ENCODE measurements at regions not wholly inside any gene's neighbourhood (a gene's known extent, or its start where the extent isn't known, plus 50 kb on each side); places are given as distances from the start of the nearest gene placed in this dataset.

GRCh38 chr1:232474826-232475225 lies 155.1 kb downstream of the SIPA1L2 start:
- DNase-seq: no peak

GRCh38 chr1:232473900-232474299 lies 156.0 kb downstream of the SIPA1L2 start:
- DNase-seq: no peak

GRCh38 chr1:232473324-232473723 lies 156.6 kb downstream of the SIPA1L2 start:
- no peak for DNase-seq

- DNase-seq: no peak
Observed at GRCh38 chr1:232472485-232473041, 157.4 kb downstream of the SIPA1L2 start.

GRCh38 chr1:232471250-232471649 lies 158.7 kb downstream of the SIPA1L2 start:
- no peak for DNase-seq

- DNase-seq: no peak
Observed at GRCh38 chr1:232470711-232471110, 159.2 kb downstream of the SIPA1L2 start.

GRCh38 chr1:232468249-232468648 lies 161.7 kb downstream of the SIPA1L2 start:
- DNase-seq: no peak

- no peak for DNase-seq
Observed at GRCh38 chr1:232467073-232467760, 162.7 kb downstream of the SIPA1L2 start.

GRCh38 chr1:232464325-232464724 lies 165.6 kb downstream of the SIPA1L2 start:
- DNase-seq: no peak

- DNase-seq: no peak
Observed at GRCh38 chr1:232463225-232463624, 166.7 kb downstream of the SIPA1L2 start.

GRCh38 chr1:232462213-232462612 lies 167.7 kb downstream of the SIPA1L2 start:
- DNase-seq: no peak

- DNase-seq: no peak
Observed at GRCh38 chr1:232459826-232460225, 170.1 kb downstream of the SIPA1L2 start.

GRCh38 chr1:232459087-232459486 lies 170.8 kb downstream of the SIPA1L2 start:
- DNase-seq: no peak

- no peak for DNase-seq
Observed at GRCh38 chr1:232457595-232457994, 172.3 kb downstream of the SIPA1L2 start.

GRCh38 chr1:232456714-232457113 lies 173.2 kb downstream of the SIPA1L2 start:
- no peak for DNase-seq

- DNase-seq: no peak
Observed at GRCh38 chr1:232454227-232454886, 175.6 kb downstream of the SIPA1L2 start.

- DNase-seq: no peak
Observed at GRCh38 chr1:232452736-232453440, 177.0 kb downstream of the SIPA1L2 start.

GRCh38 chr1:232452117-232452516 lies 177.8 kb downstream of the SIPA1L2 start:
- no peak for DNase-seq

- no peak for DNase-seq
Observed at GRCh38 chr1:232451506-232451905, 178.4 kb downstream of the SIPA1L2 start.

- DNase-seq: no peak
Observed at GRCh38 chr1:232450615-232451014, 179.3 kb downstream of the SIPA1L2 start.

GRCh38 chr1:232447125-232447524 lies 182.8 kb downstream of the SIPA1L2 start:
- DNase-seq: no peak

GRCh38 chr1:232445361-232446106 lies 184.4 kb downstream of the SIPA1L2 start:
- no peak for DNase-seq

GRCh38 chr1:232443372-232443771 lies 186.6 kb downstream of the SIPA1L2 start:
- DNase-seq: no peak

Data from CD4-positive, alpha-beta T cell treated with Interleukin-6 for 4 hours (primary cell).